ENCODE measurements at regions not wholly inside any gene's neighbourhood (a gene's known extent, or its start where the extent isn't known, plus 50 kb on each side); places are given as distances from the start of the nearest gene placed in this dataset.

DNA sequence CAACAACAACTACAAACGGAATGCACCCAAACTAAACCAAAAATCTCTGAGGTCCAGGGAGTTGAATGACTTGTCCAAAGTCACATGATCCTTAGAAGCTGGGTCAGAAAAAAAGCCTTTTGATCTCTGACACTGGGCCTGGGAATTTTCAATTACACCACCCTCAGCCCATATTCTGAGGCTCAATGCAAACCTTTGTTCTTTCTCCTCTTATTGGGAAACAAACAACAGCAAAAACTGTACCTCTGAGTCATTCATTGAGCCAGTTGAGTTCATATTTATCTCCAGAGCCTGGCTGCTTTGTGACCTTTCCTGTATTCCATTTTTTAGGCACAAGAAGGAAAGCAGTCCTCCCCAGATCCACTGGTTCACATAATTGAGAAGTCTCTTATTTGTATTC, 51.2 kb upstream of the SORCS1 start:
- Histone ChIP-seq H3K4me2 (ENCODE audit: insufficient read depth in 1 of 2, low read depth in 2 of 2, low read length in 2 of 2) (no peak overlapping the region), H2AFZ (ENCODE audit: low read length) (no peak overlapping the region; the same call in 1 of the 2 replicates), H3K27me3 (replicated peaks in 1 of 4; ENCODE audit: control insufficient read depth in 3 of 4, extremely low read depth in 1 of 4, insufficient read depth in 3 of 4, low read length in 3 of 4) (no peaks in the 10 kb centered on the region; a peak in 1 of 7 replicates), H3K79me2 (ENCODE audit: control insufficient read depth in 1 of 2, insufficient read depth in 2 of 2, low read length in 2 of 2) (no peaks in the 10 kb centered on the region), H3K23ac (ENCODE audit: insufficient read length) (no peak overlapping the region), H3K18ac (ENCODE audit: extremely low read depth, low read length) (no peak overlapping the region), H2AK5ac (ENCODE audit: low read depth, low read length) (no peak overlapping the region), H2BK12ac (ENCODE audit: low read depth, low read length) (no peak overlapping the region), H3K79me1 (ENCODE audit: low read depth, low read length) (no peaks in the 10 kb centered on the region), H3K36me3 (ENCODE audit: control insufficient read depth in 2 of 4, insufficient read depth in 4 of 4, low read length in 3 of 4) (no peaks in the 10 kb centered on the region), H2BK5ac (ENCODE audit: low read depth, low read length) (no peak overlapping the region), H3K4me3 (ENCODE audit: extremely low read depth in 1 of 4, insufficient read depth in 2 of 4, low read depth in 3 of 4, low read length in 4 of 4) (no peak overlapping the region), H4K91ac (replicated peaks; ENCODE audit: insufficient read length, low read length) (no peak overlapping the region), H3K14ac (ENCODE audit: insufficient read length) (no peak overlapping the region), H3K27ac (ENCODE audit: low read depth, low read length) (no peak overlapping the region), H2BK120ac (replicated peaks; ENCODE audit: low read depth, low read length) (no peak overlapping the region), H4K5ac (ENCODE audit: insufficient read length, low read depth, low read length) (no peak overlapping the region), H3K9me3 (ENCODE audit: insufficient read depth in 2 of 2, low read depth in 1 of 2, low read length in 1 of 2) (no peaks in the 10 kb centered on the region), H3K23me2 (ENCODE audit: low read depth, low read length) (no peaks in the 10 kb centered on the region), H2BK15ac (ENCODE audit: low read length) (no peak overlapping the region), H4K8ac (ENCODE audit: extremely low read depth, insufficient read depth, low read length) (no peak overlapping the region), H2BK20ac (ENCODE audit: low read length) (no peak overlapping the region), H4K20me1 (replicated peaks in 1 of 2; ENCODE audit: control insufficient read depth in 1 of 2, insufficient read depth in 2 of 2, low read length in 2 of 2) (no peaks in the 10 kb centered on the region), H3K9ac (replicated peaks in 1 of 4; ENCODE audit: extremely low read depth in 1 of 4, low read depth in 3 of 4, low read length in 3 of 4) (no peak overlapping the region), H3K4me1 (replicated peaks in 1 of 4; ENCODE audit: control insufficient read depth in 3 of 4, insufficient read depth in 4 of 4, low read length in 3 of 4) (no peaks in the 10 kb centered on the region), H3K4ac (replicated peaks; ENCODE audit: insufficient read length, low read depth, low read length) (no peak overlapping the region), H3K56ac (replicated peaks; ENCODE audit: insufficient read length, low read depth, low read length) (no peak overlapping the region)
- 100% methylated on average over 1 of the region's 1 CpG; no CpG with 5 or more reads in 1 of the 2 experiments for WGBS, 2 experiments (ENCODE audit: extremely low coverage in 1 of 2, insufficient coverage in 1 of 2, insufficient read length in 1 of 2, insufficient replicate concordance in 2 of 2, low coverage in 1 of 2, low lambda C conversion rate in 2 of 2, missing lambda C conversion rate in 1 of 2)
- CTCF ChIA-PET (ENCODE audit: partially characterized antibody), result no interaction called here
- POLR2A ChIA-PET (ENCODE audit: partially characterized antibody), result no interaction called here
- DNase-seq (ENCODE audit: low read depth in 1 of 2, low spot score in 2 of 2) (no peak), FAIRE-seq (no peak)
- no peak for TF ChIP-seq KDM4A (IDR thresholded peaks at IDR 0.05; ENCODE audit: low read depth, low read length, severe bottlenecking)
- TF ChIP-seq SAP30 (IDR thresholded peaks at IDR 0.05; ENCODE audit: insufficient read depth, insufficient replicate concordance, low read length), result no peak
- no peak for TF ChIP-seq EP300 (IDR thresholded peaks at IDR 0.05; ENCODE audit: borderline replicate concordance in 1 of 2, low read depth in 2 of 2, low read length in 2 of 2)
- no peak for TF ChIP-seq HDAC2 (IDR thresholded peaks at IDR 0.05; ENCODE audit: borderline replicate concordance in 1 of 2, low read depth in 2 of 2, low read length in 2 of 2)
- TF ChIP-seq, protein P1, sequence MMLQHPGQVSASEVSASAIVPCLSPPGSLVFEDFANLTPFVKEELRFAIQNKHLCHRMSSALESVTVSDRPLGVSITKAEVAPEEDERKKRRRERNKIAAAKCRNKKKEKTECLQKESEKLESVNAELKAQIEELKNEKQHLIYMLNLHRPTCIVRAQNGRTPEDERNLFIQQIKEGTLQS (IDR thresholded peaks at IDR 0.05; ENCODE audit: insufficient read depth, low read depth, low read length), result no peak
- TF ChIP-seq PHF8 (conservative IDR thresholded peaks at IDR 0.05; ENCODE audit: low read depth, low read length), result no peak
- TF ChIP-seq GABPA (IDR thresholded peaks at IDR 0.05; ENCODE audit: borderline replicate concordance, insufficient read depth, low read length), result no peak
- TF ChIP-seq YY1 (IDR thresholded peaks at IDR 0.05; ENCODE audit: low read depth, low read length), result no peak
- TF ChIP-seq, protein P2, sequence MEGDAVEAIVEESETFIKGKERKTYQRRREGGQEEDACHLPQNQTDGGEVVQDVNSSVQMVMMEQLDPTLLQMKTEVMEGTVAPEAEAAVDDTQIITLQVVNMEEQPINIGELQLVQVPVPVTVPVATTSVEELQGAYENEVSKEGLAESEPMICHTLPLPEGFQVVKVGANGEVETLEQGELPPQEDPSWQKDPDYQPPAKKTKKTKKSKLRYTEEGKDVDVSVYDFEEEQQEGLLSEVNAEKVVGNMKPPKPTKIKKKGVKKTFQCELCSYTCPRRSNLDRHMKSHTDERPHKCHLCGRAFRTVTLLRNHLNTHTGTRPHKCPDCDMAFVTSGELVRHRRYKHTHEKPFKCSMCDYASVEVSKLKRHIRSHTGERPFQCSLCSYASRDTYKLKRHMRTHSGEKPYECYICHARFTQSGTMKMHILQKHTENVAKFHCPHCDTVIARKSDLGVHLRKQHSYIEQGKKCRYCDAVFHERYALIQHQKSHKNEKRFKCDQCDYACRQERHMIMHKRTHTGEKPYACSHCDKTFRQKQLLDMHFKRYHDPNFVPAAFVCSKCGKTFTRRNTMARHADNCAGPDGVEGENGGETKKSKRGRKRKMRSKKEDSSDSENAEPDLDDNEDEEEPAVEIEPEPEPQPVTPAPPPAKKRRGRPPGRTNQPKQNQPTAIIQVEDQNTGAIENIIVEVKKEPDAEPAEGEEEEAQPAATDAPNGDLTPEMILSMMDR (IDR thresholded peaks at IDR 0.05; ENCODE audit: control extremely low read depth in 1 of 3, insufficient read depth in 1 of 3, low read depth in 1 of 3, low read length in 3 of 3), result no peak
- TF ChIP-seq SRF (IDR thresholded peaks at IDR 0.05; ENCODE audit: low read depth, low read length), result no peak
- TF ChIP-seq JUND (IDR thresholded peaks at IDR 0.05; ENCODE audit: low read length), result no peak
